H9 (cell line): ENCODE measurements at regions not wholly inside any gene's neighbourhood (a gene's known extent, or its start where the extent isn't known, plus 50 kb on each side); places are given as distances from the start of the nearest gene placed in this dataset.

Experiments
- DNase-seq: peaks from one replicate; pipeline ENCODE4 v3.0.0-alpha.2; 2017
- H2AFZ ChIP-seq: one replicate; pipeline ENCODE4 v1.6.1; 2013; ENCODE audit warnings: mild to moderate bottlenecking, low read length, control low read depth, moderate library complexity
- H2AK5ac ChIP-seq: 2 replicates; pipeline ENCODE4 v1.6.1; 2013; ENCODE audit warnings: low read length, control low read depth, mixed read lengths; ENCODE audit not compliant: insufficient read length
- H2BK120ac ChIP-seq: one replicate; pipeline ENCODE4 v1.6.1; 2013; ENCODE audit warnings: low read depth, mild to moderate bottlenecking, low read length, control low read depth, inconsistent platforms; ENCODE audit not compliant: poor library complexity, severe bottlenecking
- H2BK12ac ChIP-seq: 2 replicates; pipeline ENCODE4 v1.6.1; 2013; ENCODE audit warnings: low read length, control low read depth, mixed read lengths, low read depth; ENCODE audit not compliant: insufficient read length
- H2BK15ac ChIP-seq: 2 replicates; pipeline ENCODE4 v1.6.1; 2013; ENCODE audit warnings: low read depth, low read length, control low read depth
- H2BK20ac ChIP-seq: one replicate; pipeline ENCODE4 v1.6.1; 2013; ENCODE audit warnings: low read depth, mild to moderate bottlenecking, low read length, control low read depth, inconsistent platforms; ENCODE audit not compliant: poor library complexity, severe bottlenecking
- H2BK5ac ChIP-seq: 2 replicates; pipeline ENCODE4 v1.6.1; 2013; ENCODE audit warnings: low read length, control low read depth, mixed read lengths; ENCODE audit not compliant: insufficient read length
- H3K14ac ChIP-seq: 2 replicates; pipeline ENCODE4 v1.6.1; 2013; ENCODE audit warnings: low read length, control low read depth; ENCODE audit not compliant: insufficient read depth
- H3K18ac ChIP-seq: 2 replicates; pipeline ENCODE4 v1.6.1; 2013; ENCODE audit warnings: low read depth, mild to moderate bottlenecking, mixed read lengths, low read length, control low read depth; ENCODE audit not compliant: insufficient read length
- H3K23ac ChIP-seq: 2 replicates; pipeline ENCODE4 v1.6.1; 2013; ENCODE audit warnings: low read length, control low read depth, mixed read lengths, low read depth; ENCODE audit not compliant: insufficient read length
- H3K23me2 ChIP-seq: 2 replicates; pipeline ENCODE4 v1.6.1; 2013; ENCODE audit warnings: low read depth, mild to moderate bottlenecking, mixed read lengths, low read length, control low read depth; ENCODE audit not compliant: insufficient read length, poor library complexity, severe bottlenecking
- H3K27ac ChIP-seq: 2 replicates; pipeline ENCODE4 v1.5.1; 2013; ENCODE audit warnings: low read length, control low read depth, mixed read lengths, low read depth; ENCODE audit not compliant: insufficient read length
- H3K27me3 ChIP-seq: 2 replicates; pipeline ENCODE4 v1.6.1; 2013; ENCODE audit warnings: low read length, control low read depth, inconsistent platforms; ENCODE audit not compliant: insufficient read depth
- H3K4ac ChIP-seq: 2 replicates; pipeline ENCODE4 v1.6.1; 2013; ENCODE audit warnings: low read depth, mild to moderate bottlenecking, control low read depth, inconsistent platforms, low read length, moderate library complexity
- H3K4me1 ChIP-seq: 2 replicates; pipeline ENCODE4 v1.6.1; 2013; ENCODE audit warnings: low read length, control low read depth, inconsistent platforms; ENCODE audit not compliant: insufficient read depth
- H3K4me2 ChIP-seq: 2 replicates; pipeline ENCODE4 v1.6.1; 2013; ENCODE audit warnings: low read length, control low read depth, mixed read lengths; ENCODE audit not compliant: insufficient read length, insufficient read depth
- H3K56ac ChIP-seq: 2 replicates; pipeline ENCODE4 v1.6.1; 2013; ENCODE audit warnings: low read depth, mild to moderate bottlenecking, mixed read lengths, low read length, control low read depth; ENCODE audit not compliant: insufficient read length
- H3K79me1 ChIP-seq: 2 replicates; pipeline ENCODE4 v1.6.1; 2013; ENCODE audit warnings: low read depth, mild to moderate bottlenecking, moderate library complexity, low read length, control low read depth, inconsistent platforms; ENCODE audit not compliant: insufficient read depth, poor library complexity, severe bottlenecking
- H3K79me2 ChIP-seq: 2 replicates; pipeline ENCODE4 v1.6.1; 2013; ENCODE audit warnings: low read length, control low read depth, inconsistent platforms; ENCODE audit not compliant: insufficient read depth
- H3K9ac ChIP-seq: 2 replicates; pipeline ENCODE4 v1.6.1; 2013; ENCODE audit warnings: low read length, control low read depth, mixed read lengths; ENCODE audit not compliant: insufficient read length; ENCODE audit errors: extremely low read depth
- H3K9me3 ChIP-seq: one replicate; pipeline ENCODE4 v1.6.1; 2013; ENCODE audit warnings: low read depth, low read length, inconsistent platforms; ENCODE audit not compliant: control insufficient read depth
- H3T11ph ChIP-seq: one replicate; pipeline ENCODE4 v1.6.1; 2013; ENCODE audit warnings: mild to moderate bottlenecking, low read length, control low read depth, inconsistent platforms
- H4K20me1 ChIP-seq: one replicate; pipeline ENCODE4 v1.6.1; 2013; ENCODE audit not compliant: control insufficient read depth, insufficient read length, insufficient read depth
- H4K5ac ChIP-seq: 2 replicates; pipeline ENCODE4 v1.6.1; 2013; ENCODE audit warnings: low read depth, mild to moderate bottlenecking, mixed read lengths, low read length, control low read depth; ENCODE audit not compliant: insufficient read length
- H4K8ac ChIP-seq: replicated peaks from 2 replicates; pipeline ENCODE4 v1.6.1; 2013; ENCODE audit warnings: low read length, control low read depth, mixed read lengths, low read depth; ENCODE audit not compliant: insufficient read length
- H4K91ac ChIP-seq: 2 replicates; pipeline ENCODE4 v1.6.1; 2013; ENCODE audit warnings: low read depth, mild to moderate bottlenecking, moderate library complexity, mixed read lengths, low read length, control low read depth; ENCODE audit not compliant: insufficient read length
- H3K27ac Mint-ChIP-seq, 3 experiments: 2 replicates in 2 of 3; 3 replicates in 1 of 3; pipeline ENCODE4 v1.8.0; 2020 to 2021; ENCODE audit warnings: mixed read lengths in 3 of 3, mild to moderate bottlenecking in 1 of 3, moderate library complexity in 1 of 3
- H3K27me3 Mint-ChIP-seq: 2 replicates; pipeline ENCODE4 v1.8.0; 2021; ENCODE audit warnings: low read depth, mild to moderate bottlenecking, moderate library complexity, mixed read lengths
- H3K36me3 Mint-ChIP-seq, 3 experiments: 2 replicates in 2 of 3; 3 replicates in 1 of 3; pipeline ENCODE4 v1.8.0; 2020 to 2021; ENCODE audit warnings: low read depth in 3 of 3, mixed read lengths in 3 of 3; ENCODE audit not compliant: insufficient read depth in 1 of 3
- H3K4me1 Mint-ChIP-seq, 2 experiments: 2 replicates each; pipeline ENCODE4 v1.8.0; 2020; ENCODE audit warnings: mixed read lengths in 2 of 2
- H3K4me3 Mint-ChIP-seq, 2 experiments: 2 replicates in 1 of 2; 3 replicates in 1 of 2; pipeline ENCODE4 v1.8.0; 2020 to 2021; ENCODE audit warnings: mild to moderate bottlenecking in 2 of 2, mixed read lengths in 2 of 2, moderate library complexity in 1 of 2
- H3K9me3 Mint-ChIP-seq, 2 experiments: 2 replicates in 1 of 2; 3 replicates in 1 of 2; pipeline ENCODE4 v1.8.0; 2020; ENCODE audit warnings: mild to moderate bottlenecking in 2 of 2, mixed read lengths in 2 of 2, moderate library complexity in 1 of 2
- WGBS: extraction: QIAGEN DNeasy Blood & Tissue Kit; methylation state at CpG from one replicate; pipeline ENCODE4 v1.1.7; 2013; ENCODE audit warnings: missing lambda C conversion rate, low lambda C conversion rate, mixed read lengths; ENCODE audit not compliant: insufficient read length; ENCODE audit errors: extremely low coverage; 5-methylcytosine and 5-hydroxymethylcytosine counted together
- TF ChIP-seq, protein P1 (sequence below): fragments of 200-600 bp; sonication (generic); conservative IDR thresholded peaks from 3 replicates; pipeline ENCODE4 v1.8.0; 2021; ENCODE audit warnings: antibody characterized with exemption, mild to moderate bottlenecking

DNA sequence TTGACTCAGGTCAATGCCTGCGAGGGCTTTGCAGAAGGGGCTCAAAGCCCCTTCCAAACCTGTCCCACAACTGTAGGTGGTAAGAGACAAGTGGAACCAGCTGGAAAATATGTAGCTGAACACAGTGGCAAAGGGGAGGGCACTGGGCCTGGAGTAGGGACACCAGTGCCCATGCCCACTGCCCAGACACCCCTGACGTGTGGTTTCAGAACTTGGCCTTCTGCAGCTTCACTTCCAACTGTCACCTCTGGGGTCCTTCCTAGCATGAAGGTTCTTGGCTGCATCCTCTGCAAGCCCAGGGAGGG, 233.1 kb upstream of the IRX1 start:
- Histone ChIP-seq H4K5ac (no peak overlapping the region), H3K4ac (no peak overlapping the region), H2AK5ac (no peak overlapping the region), H3K23me2 (no peaks in the 10 kb centered on the region), H2BK20ac (no peak overlapping the region), H3K56ac (no peak overlapping the region), H2BK15ac (no peak overlapping the region), H3K27me3 (no peaks in the 10 kb centered on the region), H2AFZ (no peak overlapping the region), H3K27ac (no peak overlapping the region), H3K79me2 (no peaks in the 10 kb centered on the region), H3K4me1 (no peaks in the 10 kb centered on the region), H3K23ac (no peak overlapping the region), H3K18ac (no peak overlapping the region), H3K9ac (no peak overlapping the region), H2BK120ac (no peak overlapping the region), H3K9me3 (no peaks in the 10 kb centered on the region), H3K79me1 (no peaks in the 10 kb centered on the region), H4K20me1 (no peaks in the 10 kb centered on the region), H3T11ph (no peak overlapping the region), H3K4me2 (no peak overlapping the region), H2BK12ac (no peak overlapping the region), H4K91ac (no peak overlapping the region), H4K8ac (no peak overlapping the region), H3K14ac (no peak overlapping the region), H2BK5ac (no peak overlapping the region)
- Mint-ChIP-seq H3K36me3 (peaks cover 0 to 2% (median 0%) of the 10 kb centered on the region in 3 experiments; a peak in 1 of 7 replicates), H3K9me3 (peaks cover 5 to 7% of the 10 kb centered on the region in 2 experiments; a peak in 3 of 5 replicates), H3K4me3 (no peak overlapping the region), H3K27ac (no peak overlapping the region), H3K27me3 (peaks cover 7% of the 10 kb centered on the region), H3K4me1 (peaks cover 9 to 12% of the 10 kb centered on the region in 2 experiments)
- DNase-seq, result peak; percentile 14
- WGBS, result no CpG with 5 or more reads among the region's 2 CpGs
- TF ChIP-seq, protein P1, sequence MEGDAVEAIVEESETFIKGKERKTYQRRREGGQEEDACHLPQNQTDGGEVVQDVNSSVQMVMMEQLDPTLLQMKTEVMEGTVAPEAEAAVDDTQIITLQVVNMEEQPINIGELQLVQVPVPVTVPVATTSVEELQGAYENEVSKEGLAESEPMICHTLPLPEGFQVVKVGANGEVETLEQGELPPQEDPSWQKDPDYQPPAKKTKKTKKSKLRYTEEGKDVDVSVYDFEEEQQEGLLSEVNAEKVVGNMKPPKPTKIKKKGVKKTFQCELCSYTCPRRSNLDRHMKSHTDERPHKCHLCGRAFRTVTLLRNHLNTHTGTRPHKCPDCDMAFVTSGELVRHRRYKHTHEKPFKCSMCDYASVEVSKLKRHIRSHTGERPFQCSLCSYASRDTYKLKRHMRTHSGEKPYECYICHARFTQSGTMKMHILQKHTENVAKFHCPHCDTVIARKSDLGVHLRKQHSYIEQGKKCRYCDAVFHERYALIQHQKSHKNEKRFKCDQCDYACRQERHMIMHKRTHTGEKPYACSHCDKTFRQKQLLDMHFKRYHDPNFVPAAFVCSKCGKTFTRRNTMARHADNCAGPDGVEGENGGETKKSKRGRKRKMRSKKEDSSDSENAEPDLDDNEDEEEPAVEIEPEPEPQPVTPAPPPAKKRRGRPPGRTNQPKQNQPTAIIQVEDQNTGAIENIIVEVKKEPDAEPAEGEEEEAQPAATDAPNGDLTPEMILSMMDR, result no peak
